Ishikawa (cell line): ENCODE measurements at regions not wholly inside any gene's neighbourhood (a gene's known extent, or its start where the extent isn't known, plus 50 kb on each side); places are given as distances from the start of the nearest gene placed in this dataset.

Experiments used
- CREB1 ChIP-seq: IDR thresholded peaks from 2 replicates; pipeline ENCODE4 v1.6.1; 2012; ENCODE audit warnings: low read depth
- EGR1 ChIP-seq: IDR thresholded peaks from 2 replicates; pipeline ENCODE4 v1.6.1; 2012
- EP300 ChIP-seq: IDR thresholded peaks from 2 replicates; pipeline ENCODE4 v1.6.1; 2012; ENCODE audit warnings: borderline replicate concordance
- FOXM1 ChIP-seq: IDR thresholded peaks from 2 replicates; pipeline ENCODE4 v1.6.1; 2012; ENCODE audit warnings: low read depth, borderline replicate concordance
- MAX ChIP-seq: IDR thresholded peaks from 2 replicates; pipeline ENCODE4 v1.6.1; 2012
- NFIC ChIP-seq: IDR thresholded peaks from 2 replicates; pipeline ENCODE4 v1.6.1; 2012
- RAD21 ChIP-seq: IDR thresholded peaks from 2 replicates; pipeline ENCODE4 v1.6.1; 2012; ENCODE audit warnings: low read depth
- TAF1 ChIP-seq: IDR thresholded peaks from 2 replicates; pipeline ENCODE4 v1.6.1; 2012; ENCODE audit warnings: low read depth, mild to moderate bottlenecking
- TCF12 ChIP-seq: IDR thresholded peaks from 2 replicates; pipeline ENCODE4 v1.6.1; 2012; ENCODE audit warnings: low read depth
- TEAD4 ChIP-seq: IDR thresholded peaks from 2 replicates; pipeline ENCODE4 v1.6.1; 2012
- ZBTB7A ChIP-seq: IDR thresholded peaks from 2 replicates; pipeline ENCODE4 v1.6.1; 2012; ENCODE audit warnings: low read depth
- TF ChIP-seq, protein P1 (sequence below): IDR thresholded peaks from 2 replicates; pipeline ENCODE4 v1.6.1; 2012; ENCODE audit warnings: low read depth, mild to moderate bottlenecking
- TF ChIP-seq, protein P2 (sequence below): IDR thresholded peaks from 2 replicates; pipeline ENCODE4 v1.6.1; 2012

DNA sequence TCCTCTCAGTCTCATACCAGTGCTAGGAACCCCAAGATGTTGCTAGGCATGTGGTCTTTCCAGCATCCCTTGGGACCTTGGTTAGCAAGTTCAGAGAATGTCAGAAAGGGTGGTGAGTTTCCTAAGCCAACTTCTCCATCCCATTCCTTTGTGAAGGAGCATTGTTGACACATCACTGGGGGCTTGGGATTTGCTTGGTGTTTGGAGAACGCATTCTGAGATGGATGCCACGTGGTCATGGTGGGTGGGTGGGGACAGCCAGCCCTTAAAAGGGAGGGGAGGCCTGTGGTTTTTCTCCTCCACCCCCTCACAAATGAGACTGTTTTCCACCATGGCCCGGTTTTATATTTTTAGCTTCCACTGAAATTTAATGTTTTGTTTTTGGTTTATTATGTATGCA lies 83.3 kb upstream of the ZNF536 start:
- TF ChIP-seq RAD21 (no peak), TCF12 (no peak), CREB1 (no peak), MAX (no peak), TAF1 (no peak), EGR1 (no peak), TEAD4 (no peak), ZBTB7A (no peak), EP300 (no peak), NFIC (no peak), FOXM1 (no peak)
- TF ChIP-seq, protein P1, sequence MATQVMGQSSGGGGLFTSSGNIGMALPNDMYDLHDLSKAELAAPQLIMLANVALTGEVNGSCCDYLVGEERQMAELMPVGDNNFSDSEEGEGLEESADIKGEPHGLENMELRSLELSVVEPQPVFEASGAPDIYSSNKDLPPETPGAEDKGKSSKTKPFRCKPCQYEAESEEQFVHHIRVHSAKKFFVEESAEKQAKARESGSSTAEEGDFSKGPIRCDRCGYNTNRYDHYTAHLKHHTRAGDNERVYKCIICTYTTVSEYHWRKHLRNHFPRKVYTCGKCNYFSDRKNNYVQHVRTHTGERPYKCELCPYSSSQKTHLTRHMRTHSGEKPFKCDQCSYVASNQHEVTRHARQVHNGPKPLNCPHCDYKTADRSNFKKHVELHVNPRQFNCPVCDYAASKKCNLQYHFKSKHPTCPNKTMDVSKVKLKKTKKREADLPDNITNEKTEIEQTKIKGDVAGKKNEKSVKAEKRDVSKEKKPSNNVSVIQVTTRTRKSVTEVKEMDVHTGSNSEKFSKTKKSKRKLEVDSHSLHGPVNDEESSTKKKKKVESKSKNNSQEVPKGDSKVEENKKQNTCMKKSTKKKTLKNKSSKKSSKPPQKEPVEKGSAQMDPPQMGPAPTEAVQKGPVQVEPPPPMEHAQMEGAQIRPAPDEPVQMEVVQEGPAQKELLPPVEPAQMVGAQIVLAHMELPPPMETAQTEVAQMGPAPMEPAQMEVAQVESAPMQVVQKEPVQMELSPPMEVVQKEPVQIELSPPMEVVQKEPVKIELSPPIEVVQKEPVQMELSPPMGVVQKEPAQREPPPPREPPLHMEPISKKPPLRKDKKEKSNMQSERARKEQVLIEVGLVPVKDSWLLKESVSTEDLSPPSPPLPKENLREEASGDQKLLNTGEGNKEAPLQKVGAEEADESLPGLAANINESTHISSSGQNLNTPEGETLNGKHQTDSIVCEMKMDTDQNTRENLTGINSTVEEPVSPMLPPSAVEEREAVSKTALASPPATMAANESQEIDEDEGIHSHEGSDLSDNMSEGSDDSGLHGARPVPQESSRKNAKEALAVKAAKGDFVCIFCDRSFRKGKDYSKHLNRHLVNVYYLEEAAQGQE, result no peak
- TF ChIP-seq, protein P2, sequence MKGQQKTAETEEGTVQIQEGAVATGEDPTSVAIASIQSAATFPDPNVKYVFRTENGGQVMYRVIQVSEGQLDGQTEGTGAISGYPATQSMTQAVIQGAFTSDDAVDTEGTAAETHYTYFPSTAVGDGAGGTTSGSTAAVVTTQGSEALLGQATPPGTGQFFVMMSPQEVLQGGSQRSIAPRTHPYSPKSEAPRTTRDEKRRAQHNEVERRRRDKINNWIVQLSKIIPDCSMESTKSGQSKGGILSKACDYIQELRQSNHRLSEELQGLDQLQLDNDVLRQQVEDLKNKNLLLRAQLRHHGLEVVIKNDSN, result no peak
